AG09319 (cell line): ENCODE measurements at regions not wholly inside any gene's neighbourhood (a gene's known extent, or its start where the extent isn't known, plus 50 kb on each side); places are given as distances from the start of the nearest gene placed in this dataset.
"Not testable (repeated sequence)": the region's sequence is repeated elsewhere in the genome, so short reads cannot be mapped to it uniquely, and the experiment has no call there.

Experiments
- DNase-seq: peaks from one replicate; pipeline ENCODE4 v3.0.0-alpha.2; 2010; ENCODE audit warnings: low read depth; ENCODE audit errors: extremely low read depth
- CTCF ChIP-seq: IDR thresholded peaks from 2 replicates; pipeline ENCODE4 v1.5.1; 2011; ENCODE audit warnings: low read depth, mild to moderate bottlenecking, inconsistent platforms, low read length, moderate library complexity

GRCh38 chr5:18465833-18466681, 831.8 kb downstream of the TAF11L14 start:
- DNase-seq = no peak
- peak; percentile 10 for TF ChIP-seq CTCF

GRCh38 chr5:18466731-18467130, 832.5 kb downstream of the TAF11L14 start:
- DNase-seq = no peak
- TF ChIP-seq CTCF = no peak

- not testable (repeated sequence) for DNase-seq
Observed at GRCh38 chr5:18471791-18472190, 837.5 kb downstream of the TAF11L14 start.

GRCh38 chr5:18483451-18483850, 849.2 kb downstream of the TAF11L14 start:
- DNase-seq = no peak
- TF ChIP-seq CTCF = no peak

GRCh38 chr5:18487928-18488480, 853.7 kb downstream of the TAF11L14 start:
- no peak for DNase-seq
- no peak for TF ChIP-seq CTCF

- no peak for TF ChIP-seq CTCF
- no peak for DNase-seq
Observed at GRCh38 chr5:18489703-18490102, 855.4 kb downstream of the TAF11L14 start.

GRCh38 chr5:18491349-18491748, 857.1 kb downstream of the TAF11L14 start:
- TF ChIP-seq CTCF = no peak
- no peak for DNase-seq

- no peak for DNase-seq
- TF ChIP-seq CTCF = no peak
Observed at GRCh38 chr5:18495157-18495556, 860.9 kb downstream of the TAF11L14 start.
